ENCODE measurements at regions not wholly inside any gene's neighbourhood (a gene's known extent, or its start where the extent isn't known, plus 50 kb on each side); places are given as distances from the start of the nearest gene placed in this dataset.

GRCh38 chr1:189899686-189900425 lies 577.8 kb downstream of the BRINP3 start:
- ATAC-seq (peak; percentile 88), DNase-seq (ENCODE audit: low spot score) (peak; percentile 61)
- Histone ChIP-seq H4K20me1 (replicated peaks; ENCODE audit: insufficient read depth) (no peaks in the 10 kb centered on the region), H3K4me2 (peak overlapping the region; percentile 4; the same call in 1 of the 2 replicates), H3K79me2 (replicated peaks; ENCODE audit: insufficient read depth) (no peaks in the 10 kb centered on the region), H3K4me1 (ENCODE audit: insufficient read depth) (peaks cover 14% of the 10 kb centered on the region; the same call in 1 of the 2 replicates), H3K4me3 (no peak overlapping the region), H2AFZ (no peak overlapping the region), H3F3A (replicated peaks; ENCODE audit: low read depth) (no peaks in the 10 kb centered on the region), H3K9me2 (ENCODE audit: insufficient read depth) (no peaks in the 10 kb centered on the region), H3K27me3 (ENCODE audit: insufficient read depth) (no peaks in the 10 kb centered on the region), H3K36me3 (ENCODE audit: insufficient read depth) (no peaks in the 10 kb centered on the region), H3K27ac (ENCODE audit: low read depth) (peak overlapping the region; percentile 10; the same call in 1 of the 2 replicates)
- no peaks in the 10 kb centered on the region for H3K27me3 Mint-ChIP-seq (ENCODE audit: insufficient read depth, low read depth, poor library complexity)
- H3K36me3 Mint-ChIP-seq (ENCODE audit: low read depth): no peaks in the 10 kb centered on the region
- no peaks in the 10 kb centered on the region for H3K9me3 Mint-ChIP-seq
- no peak overlapping the region for H3K4me3 Mint-ChIP-seq
- TF ChIP-seq ZNF114 (CRISPR knock-in tag; IDR thresholded peaks at IDR 0.05): no peak
- TF ChIP-seq EZH2phosphoT487 (IDR thresholded peaks at IDR 0.05; ENCODE audit: unreplicated experiment): no peak
- TF ChIP-seq ETS1 (IDR thresholded peaks at IDR 0.05): no peak
- no peak for TF ChIP-seq EZH2 (IDR thresholded peaks at IDR 0.05; ENCODE audit: low read depth, unreplicated experiment)
- no peak for TF ChIP-seq NANOG (IDR thresholded peaks at IDR 0.05; ENCODE audit: borderline replicate concordance)
- no peak for TF ChIP-seq STAT1 (IDR thresholded peaks at IDR 0.05; ENCODE audit: unreplicated experiment)
- no peak for TF ChIP-seq POLR2AphosphoS5 (IDR thresholded peaks at IDR 0.05; ENCODE audit: low read depth)
- TF ChIP-seq ZNF462 (CRISPR knock-in tag; IDR thresholded peaks at IDR 0.05): no peak
- TF ChIP-seq CTCF (conservative IDR thresholded peaks at IDR 0.05; ENCODE audit: low read depth in 2 of 2): no peak
- no peak for TF ChIP-seq ZNF331 (CRISPR knock-in tag; IDR thresholded peaks at IDR 0.05; ENCODE audit: low read depth)
- no peak for TF ChIP-seq CREB1 (CRISPR knock-in tag; IDR thresholded peaks at IDR 0.05; ENCODE audit: low read depth)
- peaks cover 11% of the 10 kb centered on the region; the same call in 2 of the 3 replicates for H3K4me1 Mint-ChIP-seq
- H3K27ac Mint-ChIP-seq: peak overlapping the region; percentile 15; the same call in 1 of the 2 replicates

Data from GM23338 (cell line).